PC-3 (cell line): ENCODE measurements at regions not wholly inside any gene's neighbourhood (a gene's known extent, or its start where the extent isn't known, plus 50 kb on each side); places are given as distances from the start of the nearest gene placed in this dataset.
"Not testable (repeated sequence)": the region's sequence is repeated elsewhere in the genome, so short reads cannot be mapped to it uniquely, and the experiment has no call there.

Experiments used
- ATAC-seq: fragments of 200-7000 bp; cut with Tn5 transposase; 2 replicates; pipeline ENCODE4 v1.9.1; 2020; ENCODE audit warnings: mild to moderate bottlenecking, moderate library complexity
- BruUV-seq: library from RNA; stranded (reverse); fragments of 400-500 nt; replicated peaks from 2 replicates; lab custom pipeline; 2021; lab: Mats Ljungman, UMichigan
- CTCF ChIA-PET: fragments of 300-600 bp; sonication (Branson Sonifier 250); formaldehyde crosslinking; loops from one replicate; lab custom pipeline; 2022; ENCODE audit warnings: antibody characterized with exemption; lab: Charles Lee
- POLR2A ChIA-PET: fragments of 300-600 bp; sonication (Branson Sonifier 250); formaldehyde crosslinking; loops from one replicate; lab custom pipeline; 2022; ENCODE audit warnings: antibody characterized with exemption; ENCODE audit not compliant: unreplicated experiment; lab: Charles Lee
- DNase-seq: peaks from one replicate; pipeline ENCODE4 v3.0.0-alpha.2; 2015
- H2AFZ ChIP-seq: fragments of 300-600 bp; sonication (generic); 2 replicates; pipeline ENCODE4 v1.6.0; 2016; ENCODE audit warnings: antibody characterized with exemption, low read length
- H3F3A ChIP-seq: fragments of 300-600 bp; sonication (generic); one replicate; pipeline ENCODE4 v1.6.0; 2017; ENCODE audit warnings: antibody characterized with exemption, low read length, control low read depth, mild to moderate bottlenecking; ENCODE audit not compliant: unreplicated experiment
- H3K27ac ChIP-seq: fragments of 300-600 bp; sonication (generic); 2 replicates; pipeline ENCODE4 v1.5.1; 2016; ENCODE audit warnings: mild to moderate bottlenecking, low read length
- H3K27me3 ChIP-seq: fragments of 300-600 bp; sonication (generic); 2 replicates; pipeline ENCODE4 v1.6.1; 2016; ENCODE audit warnings: low read length, mixed read lengths
- H3K36me3 ChIP-seq: fragments of 300-600 bp; sonication (generic); 2 replicates; pipeline ENCODE4 v1.6.1; 2016; ENCODE audit warnings: low read depth, mixed run types, low read length, mixed read lengths
- H3K4me1 ChIP-seq: fragments of 300-600 bp; sonication (generic); 2 replicates; pipeline ENCODE4 v1.5.1; 2016; ENCODE audit warnings: low read length; ENCODE audit not compliant: insufficient read depth
- H3K4me2 ChIP-seq: fragments of 300-600 bp; sonication (generic); 2 replicates; pipeline ENCODE4 v1.6.0; 2016; ENCODE audit warnings: low read length
- H3K4me3 ChIP-seq: fragments of 300-600 bp; sonication (generic); 2 replicates; pipeline ENCODE4 v1.5.1; 2016; ENCODE audit warnings: mild to moderate bottlenecking, low read length, mixed read lengths
- H3K79me2 ChIP-seq: fragments of 300-600 bp; sonication (generic); 2 replicates; pipeline ENCODE4 v1.6.1; 2017; ENCODE audit warnings: low read length, mixed read lengths
- H3K9ac ChIP-seq: fragments of 300-600 bp; sonication (generic); 2 replicates; pipeline ENCODE4 v1.6.0; 2016; ENCODE audit warnings: mild to moderate bottlenecking, low read length
- H3K9me2 ChIP-seq: fragments of 300-600 bp; sonication (generic); replicated peaks from 2 replicates; pipeline ENCODE4 v1.6.1; 2016; ENCODE audit warnings: mixed run types, low read length, mixed read lengths
- H3K9me3 ChIP-seq: fragments of 300-600 bp; sonication (generic); 2 replicates; pipeline ENCODE4 v1.6.1; 2016; ENCODE audit warnings: low read length, mixed read lengths
- H4K20me1 ChIP-seq: fragments of 300-600 bp; sonication (generic); 2 replicates; pipeline ENCODE4 v1.6.1; 2016; ENCODE audit warnings: low read length, mixed read lengths
- EZH2 ChIP-seq: fragments of 300-600 bp; sonication (generic); IDR thresholded peaks from one replicate; pipeline ENCODE4 v1.6.1; 2017; ENCODE audit warnings: antibody characterized with exemption, mild to moderate bottlenecking, low read length; ENCODE audit not compliant: unreplicated experiment
- EZH2phosphoT487 ChIP-seq: fragments of 300-600 bp; sonication (generic); IDR thresholded peaks from 2 replicates; pipeline ENCODE4 v1.6.1; 2018; ENCODE audit warnings: mild to moderate bottlenecking, antibody characterized with exemption, low read length, borderline replicate concordance
- intact Hi-C: fragments of 100-400 bp; cut with micrococcal nuclease; formaldehyde crosslinking; loops from 2 replicates; pipeline ENCODE4 v1.9.0; 2023
- TF ChIP-seq, protein P1 (sequence below): fragments of 300-600 bp; sonication (generic); conservative IDR thresholded peaks from 2 replicates; pipeline ENCODE4 v1.5.1; 2017; ENCODE audit warnings: antibody characterized with exemption, low read depth, mild to moderate bottlenecking, low read length

- DNase-seq (no peak), ATAC-seq (no peak)
- intact Hi-C loops = no loop called here
- Histone ChIP-seq H3K27ac (no peak overlapping the region), H2AFZ (no peak overlapping the region), H3F3A (no peaks in the 10 kb centered on the region), H3K4me3 (no peak overlapping the region), H3K4me1 (no peaks in the 10 kb centered on the region), H3K9me3 (no peaks in the 10 kb centered on the region), H3K4me2 (no peak overlapping the region), H3K27me3 (peaks cover 4% of the 10 kb centered on the region; the same call in 1 of the 2 replicates), H3K9me2 (no peaks in the 10 kb centered on the region), H3K79me2 (no peaks in the 10 kb centered on the region), H3K9ac (no peak overlapping the region), H4K20me1 (no peaks in the 10 kb centered on the region), H3K36me3 (no peaks in the 10 kb centered on the region)
- ChIA-PET POLR2A (no interaction called here), CTCF (no interaction called here)
- no TSS peak for BruUV-seq
- no peak for TF ChIP-seq EZH2phosphoT487
- TF ChIP-seq EZH2 = no peak
- TF ChIP-seq, protein P1, sequence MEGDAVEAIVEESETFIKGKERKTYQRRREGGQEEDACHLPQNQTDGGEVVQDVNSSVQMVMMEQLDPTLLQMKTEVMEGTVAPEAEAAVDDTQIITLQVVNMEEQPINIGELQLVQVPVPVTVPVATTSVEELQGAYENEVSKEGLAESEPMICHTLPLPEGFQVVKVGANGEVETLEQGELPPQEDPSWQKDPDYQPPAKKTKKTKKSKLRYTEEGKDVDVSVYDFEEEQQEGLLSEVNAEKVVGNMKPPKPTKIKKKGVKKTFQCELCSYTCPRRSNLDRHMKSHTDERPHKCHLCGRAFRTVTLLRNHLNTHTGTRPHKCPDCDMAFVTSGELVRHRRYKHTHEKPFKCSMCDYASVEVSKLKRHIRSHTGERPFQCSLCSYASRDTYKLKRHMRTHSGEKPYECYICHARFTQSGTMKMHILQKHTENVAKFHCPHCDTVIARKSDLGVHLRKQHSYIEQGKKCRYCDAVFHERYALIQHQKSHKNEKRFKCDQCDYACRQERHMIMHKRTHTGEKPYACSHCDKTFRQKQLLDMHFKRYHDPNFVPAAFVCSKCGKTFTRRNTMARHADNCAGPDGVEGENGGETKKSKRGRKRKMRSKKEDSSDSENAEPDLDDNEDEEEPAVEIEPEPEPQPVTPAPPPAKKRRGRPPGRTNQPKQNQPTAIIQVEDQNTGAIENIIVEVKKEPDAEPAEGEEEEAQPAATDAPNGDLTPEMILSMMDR = no peak
These were observed 261.5 kb downstream of the ADGRL2 start for GRCh38 chr1:82062206-82062605.

DNA sequence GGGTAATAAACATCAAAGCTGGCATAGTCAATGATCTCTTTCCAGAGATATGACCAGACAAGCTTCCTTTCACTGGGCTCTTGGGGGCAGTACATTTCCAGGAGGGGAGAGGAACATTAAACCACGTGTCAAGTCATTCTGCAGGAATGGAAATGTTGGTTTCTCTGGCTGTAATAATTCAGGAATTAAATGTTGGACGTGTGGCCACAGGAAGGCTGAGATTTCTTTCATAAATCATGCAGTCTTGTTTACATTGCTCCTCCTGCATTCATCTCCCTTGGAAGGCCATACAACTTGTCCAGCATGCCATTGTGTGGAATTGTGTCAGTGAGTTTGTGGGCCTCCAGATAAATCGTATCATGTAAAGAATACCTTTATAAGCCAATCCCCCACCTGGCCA lies 259.2 kb downstream of the ADGRL2 start:
- Histone ChIP-seq H3K27me3 (peaks cover 8% of the 10 kb centered on the region), H3K9ac (no peak overlapping the region), H4K20me1 (no peaks in the 10 kb centered on the region), H3K36me3 (no peaks in the 10 kb centered on the region), H3K9me2 (no peaks in the 10 kb centered on the region), H3F3A (no peaks in the 10 kb centered on the region), H3K4me2 (no peak overlapping the region), H3K27ac (no peak overlapping the region), H3K4me3 (no peak overlapping the region), H3K79me2 (no peaks in the 10 kb centered on the region), H3K9me3 (no peaks in the 10 kb centered on the region), H3K4me1 (no peaks in the 10 kb centered on the region), H2AFZ (no peak overlapping the region)
- intact Hi-C loops = no loop called here
- ATAC-seq (no peak), DNase-seq (no peak)
- BruUV-seq = no TSS peak
- TF ChIP-seq EZH2phosphoT487 (no peak), EZH2 (no peak)
- TF ChIP-seq, protein P1 = no peak
- ChIA-PET CTCF (no interaction called here), POLR2A (no interaction called here)

DNA sequence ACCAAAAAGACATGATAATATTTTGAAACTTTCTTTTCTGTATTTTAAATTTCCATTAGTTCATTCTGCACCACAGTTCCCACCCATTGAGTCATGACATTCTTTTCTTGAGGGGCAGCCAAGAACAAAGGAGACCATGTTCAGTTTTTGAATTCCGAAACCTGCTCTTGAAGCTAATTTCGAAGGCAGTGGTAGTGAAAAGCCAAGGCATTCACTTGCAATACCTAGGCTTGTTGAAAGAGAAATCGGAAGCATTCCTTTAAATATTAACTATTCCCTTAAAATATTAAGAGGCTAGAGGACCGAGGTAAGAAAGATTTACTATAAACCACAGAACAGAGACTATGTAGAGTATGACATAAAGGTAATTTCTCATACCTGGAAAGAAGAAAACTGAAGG lies 256.3 kb downstream of the ADGRL2 start:
- TF ChIP-seq EZH2phosphoT487 (no peak), EZH2 (no peak)
- TF ChIP-seq, protein P1 = no peak
- POLR2A ChIA-PET = no interaction called here
- Histone ChIP-seq H3K4me2 (no peak overlapping the region), H3K4me1 (no peaks in the 10 kb centered on the region), H2AFZ (no peak overlapping the region), H3K4me3 (no peak overlapping the region), H4K20me1 (no peaks in the 10 kb centered on the region), H3K9me2 (no peaks in the 10 kb centered on the region), H3K79me2 (no peaks in the 10 kb centered on the region), H3K9me3 (no peaks in the 10 kb centered on the region), H3K27ac (no peak overlapping the region), H3K36me3 (no peaks in the 10 kb centered on the region), H3F3A (no peaks in the 10 kb centered on the region), H3K9ac (no peak overlapping the region), H3K27me3 (peaks cover 9% of the 10 kb centered on the region)
- CTCF ChIA-PET = no interaction called here
- intact Hi-C loops = no loop called here
- no TSS peak for BruUV-seq
- DNase-seq = no peak
- no peak for ATAC-seq

GRCh38 chr1:82055375-82055774 lies 254.6 kb downstream of the ADGRL2 start:
- intact Hi-C loops, H3K79me2 ChIP-seq, DNase-seq, H3K4me1 ChIP-seq, H3K9me3 ChIP-seq, H3K4me2 ChIP-seq, H4K20me1 ChIP-seq, H3K27ac ChIP-seq, H3K9me2 ChIP-seq, H3F3A ChIP-seq, H3K4me3 ChIP-seq, ATAC-seq, H2AFZ ChIP-seq, H3K36me3 ChIP-seq, POLR2A ChIA-PET, BruUV-seq, CTCF ChIA-PET, H3K9ac ChIP-seq: not testable (repeated sequence)
- peaks cover 25% of the 10 kb centered on the region for H3K27me3 ChIP-seq
